ENCODE measurements at regions not wholly inside any gene's neighbourhood (a gene's known extent, or its start where the extent isn't known, plus 50 kb on each side); places are given as distances from the start of the nearest gene placed in this dataset.

- Mint-ChIP-seq H3K27ac (no peak overlapping the region), H3K36me3 (ENCODE audit: low read depth) (no peaks in the 10 kb centered on the region), H3K27me3 (ENCODE audit: insufficient read depth) (no peaks in the 10 kb centered on the region), H3K9me3 (peaks cover 2% of the 10 kb centered on the region), H3K4me3 (no peak overlapping the region), H3K4me1 (peaks cover 7% of the 10 kb centered on the region)
- no peaks in the 10 kb centered on the region for H3K27me3 ChIP-seq (ENCODE audit: control insufficient read depth, insufficient read depth, low read length, poor library complexity, severe bottlenecking)
- no peak overlapping the region for H3K27ac ChIP-seq (ENCODE audit: low read depth, low read length)
- no peak for DNase-seq
- WGBS, 2 experiments (ENCODE audit: insufficient coverage in 1 of 2, insufficient read length in 1 of 2): 85 to 100% methylated on average over 1 of the region's 1 CpG
- TF ChIP-seq CTCF (conservative IDR thresholded peaks at IDR 0.05): no peak
- H3K9me3 ChIP-seq (ENCODE audit: control insufficient read depth, low read length): no peaks in the 10 kb centered on the region
- H3K4me1 ChIP-seq (ENCODE audit: control insufficient read depth, insufficient read depth, low read length): no peaks in the 10 kb centered on the region
- no peak overlapping the region for H3K4me3 ChIP-seq (ENCODE audit: low read length)
- no peak overlapping the region for H3K9ac ChIP-seq (ENCODE audit: extremely low read depth, low read length, poor library complexity, severe bottlenecking)
- no peaks in the 10 kb centered on the region for H3K36me3 ChIP-seq (ENCODE audit: control insufficient read depth, insufficient read depth, low read length)
Measured at GRCh38 chr4:11589676-11590075, 161.0 kb upstream of the HS3ST1 start.

- H3K27ac ChIP-seq (ENCODE audit: low read depth, low read length): no peak overlapping the region
- peaks cover 7% of the 10 kb centered on the region for H3K9me3 ChIP-seq (ENCODE audit: control insufficient read depth, low read length)
- H3K4me1 ChIP-seq (ENCODE audit: control insufficient read depth, insufficient read depth, low read length): no peaks in the 10 kb centered on the region
- no peak overlapping the region for H3K27ac Mint-ChIP-seq
- H3K27me3 ChIP-seq (ENCODE audit: control insufficient read depth, insufficient read depth, low read length, poor library complexity, severe bottlenecking): no peaks in the 10 kb centered on the region
- peaks cover 2% of the 10 kb centered on the region for H3K4me1 Mint-ChIP-seq
- no peak overlapping the region for H3K4me3 Mint-ChIP-seq
- H3K27me3 Mint-ChIP-seq (ENCODE audit: insufficient read depth): no peaks in the 10 kb centered on the region
- H3K9me3 Mint-ChIP-seq: peaks cover 14% of the 10 kb centered on the region
- no peak for TF ChIP-seq CTCF (conservative IDR thresholded peaks at IDR 0.05)
- no peaks in the 10 kb centered on the region for H3K36me3 Mint-ChIP-seq (ENCODE audit: low read depth)
- H3K4me3 ChIP-seq (ENCODE audit: low read length): no peak overlapping the region
- H3K36me3 ChIP-seq (ENCODE audit: control insufficient read depth, insufficient read depth, low read length): no peaks in the 10 kb centered on the region
- H3K9ac ChIP-seq (ENCODE audit: extremely low read depth, low read length, poor library complexity, severe bottlenecking): no peak overlapping the region
- 93 to 95% methylated on average over 3 to 5 of the region's 5 CpGs for WGBS, 2 experiments (ENCODE audit: insufficient coverage in 1 of 2, insufficient read length in 1 of 2)
- DNase-seq: no peak
Measured at GRCh38 chr4:11587797-11588196, 159.1 kb upstream of the HS3ST1 start.

- no peak for TF ChIP-seq CTCF (conservative IDR thresholded peaks at IDR 0.05)
- H3K9me3 ChIP-seq (ENCODE audit: control insufficient read depth, low read length): peaks cover 16% of the 10 kb centered on the region
- no peak overlapping the region for H3K27ac ChIP-seq (ENCODE audit: low read depth, low read length)
- Mint-ChIP-seq H3K27me3 (ENCODE audit: insufficient read depth) (no peaks in the 10 kb centered on the region), H3K9me3 (peaks cover 34% of the 10 kb centered on the region), H3K27ac (no peak overlapping the region), H3K4me1 (no peaks in the 10 kb centered on the region), H3K4me3 (no peak overlapping the region), H3K36me3 (ENCODE audit: low read depth) (peaks cover 7% of the 10 kb centered on the region)
- no peak overlapping the region for H3K4me3 ChIP-seq (ENCODE audit: low read length)
- H3K4me1 ChIP-seq (ENCODE audit: control insufficient read depth, insufficient read depth, low read length): no peaks in the 10 kb centered on the region
- H3K36me3 ChIP-seq (ENCODE audit: control insufficient read depth, insufficient read depth, low read length): no peaks in the 10 kb centered on the region
- WGBS, 2 experiments (ENCODE audit: insufficient coverage in 1 of 2, insufficient read length in 1 of 2): 74% methylated on average over 1 of the region's 1 CpG; no CpG with 5 or more reads in 1 of the 2 experiments
- DNase-seq: no peak
- H3K9ac ChIP-seq (ENCODE audit: extremely low read depth, low read length, poor library complexity, severe bottlenecking): no peak overlapping the region
- H3K27me3 ChIP-seq (ENCODE audit: control insufficient read depth, insufficient read depth, low read length, poor library complexity, severe bottlenecking): no peaks in the 10 kb centered on the region
Measured at GRCh38 chr4:11585506-11585905, 156.8 kb upstream of the HS3ST1 start.
